ENCODE measurements at regions not wholly inside any gene's neighbourhood (a gene's known extent, or its start where the extent isn't known, plus 50 kb on each side); places are given as distances from the start of the nearest gene placed in this dataset.

- Histone ChIP-seq H3K27me3 (replicated peaks in 1 of 2; ENCODE audit: control insufficient read depth in 2 of 2, insufficient read depth in 2 of 2, low read length in 1 of 2) (no peaks in the 10 kb centered on the region), H3K4me3 (no peak overlapping the region), H3K79me2 (ENCODE audit: control insufficient read depth, insufficient read depth, low read length) (no peaks in the 10 kb centered on the region), H3K4me2 (ENCODE audit: control insufficient read depth, insufficient read depth) (no peak overlapping the region), H3K9me3 (replicated peaks; ENCODE audit: control insufficient read depth, insufficient read depth, low read length) (no peaks in the 10 kb centered on the region), H3K36me3 (ENCODE audit: control insufficient read depth in 2 of 2, insufficient read depth in 2 of 2, low read length in 1 of 2) (no peaks in the 10 kb centered on the region), H3K9ac (ENCODE audit: control insufficient read depth, insufficient read depth, low read length) (no peak overlapping the region), H3K4me1 (ENCODE audit: control insufficient read depth, insufficient read depth, low read length) (no peaks in the 10 kb centered on the region), H4K20me1 (ENCODE audit: control insufficient read depth, insufficient read depth) (no peaks in the 10 kb centered on the region), H2AFZ (ENCODE audit: control insufficient read depth, low read depth, low read length) (no peak overlapping the region), H3K27ac (ENCODE audit: control insufficient read depth, insufficient read depth) (no peak overlapping the region)
- in situ Hi-C loops (cut with MboI) (no loop called here), intact Hi-C loops (cut with micrococcal nuclease; ENCODE audit: unreplicated experiment) (no loop called here)
- ATAC-seq, result no peak
- TF ChIP-seq NKRF (conservative IDR thresholded peaks at IDR 0.05), result no peak
- TF ChIP-seq ZNF592 (IDR thresholded peaks at IDR 0.05), result no peak
- no peak for DNase-seq (ENCODE audit: low read depth, low spot score)
- WGBS (ENCODE audit: insufficient coverage, insufficient replicate concordance, low lambda C conversion rate, missing lambda C conversion rate), result 0% methylated on average over 4 of the region's 4 CpGs
- ChIA-PET POLR2A (no interaction called here), SMC1A (ENCODE audit: uncharacterized antibody, unreplicated experiment) (no interaction called here), RAD21 (ENCODE audit: unreplicated experiment) (no interaction called here), CTCF (interaction anchor here (0.6 kb wide), 1 partner anchor 1350 kb away, joined by 3 read pairs; no protein-coding TSS in a partner anchor)
- no peak for FAIRE-seq
- BruUV-seq (replicated peaks), result no TSS peak
Measured at GRCh38 chr5:8827696-8828095, 718.2 kb downstream of the SEMA5A start.

All from GM12878 (cell line).